HFF-Myc (cell line): ENCODE measurements at regions not wholly inside any gene's neighbourhood (a gene's known extent, or its start where the extent isn't known, plus 50 kb on each side); places are given as distances from the start of the nearest gene placed in this dataset.
"Not testable (repeated sequence)": the region's sequence is repeated elsewhere in the genome, so short reads cannot be mapped to it uniquely, and the experiment has no call there.

Source experiments
- DNase-seq: peaks from one replicate; pipeline ENCODE4 v3.0.0-alpha.2; 2011; ENCODE audit warnings: low read depth; ENCODE audit errors: extremely low read depth
- H3K4me3 ChIP-seq: replicated peaks from 2 replicates; pipeline ENCODE4 v1.5.1; 2011; ENCODE audit warnings: low read depth, mild to moderate bottlenecking, control low read depth, low read length
- CTCF ChIP-seq: IDR thresholded peaks from 2 replicates; pipeline ENCODE4 v1.5.1; 2012; ENCODE audit warnings: mild to moderate bottlenecking, low read depth, low read length, control low read depth; ENCODE audit errors: missing control alignments

- DNase-seq: no peak
- no peak for TF ChIP-seq CTCF
- H3K4me3 ChIP-seq: no peak overlapping the region
These were observed 77.9 kb upstream of the FBXL17 start for GRCh38 chr5:108459769-108460168.

GRCh38 chr5:108451269-108451668, 69.4 kb upstream of the FBXL17 start:
- DNase-seq: no peak
- TF ChIP-seq CTCF: no peak
- H3K4me3 ChIP-seq: no peak overlapping the region

GRCh38 chr5:108444130-108444529, 62.2 kb upstream of the FBXL17 start:
- not testable (repeated sequence) for H3K4me3 ChIP-seq, DNase-seq

GRCh38 chr5:108442063-108442651, 60.3 kb upstream of the FBXL17 start:
- not testable (repeated sequence) for H3K4me3 ChIP-seq, DNase-seq

- no peak for TF ChIP-seq CTCF
- H3K4me3 ChIP-seq: no peak overlapping the region
- no peak for DNase-seq
These were observed 55.5 kb upstream of the FBXL17 start for GRCh38 chr5:108437425-108437824.

- no peak for TF ChIP-seq CTCF
- no peak overlapping the region for H3K4me3 ChIP-seq
- no peak for DNase-seq
These were observed 54.8 kb upstream of the FBXL17 start for GRCh38 chr5:108436696-108437095.

- H3K4me3 ChIP-seq: no peak overlapping the region
- no peak for TF ChIP-seq CTCF
- no peak for DNase-seq
These were observed 51.7 kb upstream of the FBXL17 start for GRCh38 chr5:108433600-108433999.

- H3K4me3 ChIP-seq: no peak overlapping the region
- no peak for DNase-seq
- no peak for TF ChIP-seq CTCF
These were observed 50.1 kb upstream of the FBXL17 start for GRCh38 chr5:108432024-108432423.
